ENCODE measurements at regions not wholly inside any gene's neighbourhood (a gene's known extent, or its start where the extent isn't known, plus 50 kb on each side); places are given as distances from the start of the nearest gene placed in this dataset.
A peak's percentile ranks its signal among the peaks of the same experiment; 100 is the strongest.

DNA sequence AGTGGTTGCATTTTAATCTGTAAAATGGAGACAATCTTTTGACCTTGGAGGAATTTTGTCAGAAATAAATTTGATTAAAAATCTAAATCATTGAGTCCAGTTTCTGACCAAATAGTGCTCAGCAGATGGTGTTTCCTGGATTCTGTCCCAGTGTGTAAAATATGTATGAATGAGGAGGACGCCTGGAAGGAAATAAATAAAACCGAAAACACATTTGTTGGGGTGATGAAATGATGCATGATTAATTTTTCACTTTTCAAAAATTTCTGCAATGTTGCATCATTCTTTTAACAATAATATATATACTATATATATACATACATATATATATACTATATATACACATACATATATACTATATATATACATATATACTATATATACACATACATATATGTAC lies 261.1 kb upstream of the TRIB2 start:
- H3K9me3 ChIP-seq (ENCODE audit: low read depth) = no peaks in the 10 kb centered on the region
- peak in 1 of 2 donors; percentile 81 for DNase-seq (ENCODE audit: low read depth in 1 of 2, low spot score in 1 of 2)
- H3K36me3 ChIP-seq = no peaks in the 10 kb centered on the region
- H3K4me3 ChIP-seq = no peak overlapping the region
- TF ChIP-seq CTCF (IDR thresholded peaks at IDR 0.05; ENCODE audit: low read depth, low read length) = no peak
- no peaks in the 10 kb centered on the region for H3K27me3 ChIP-seq
- no peak overlapping the region for H3K27ac ChIP-seq
- H3K4me1 ChIP-seq (ENCODE audit: low read depth) = peaks cover 17% of the 10 kb centered on the region

DNA sequence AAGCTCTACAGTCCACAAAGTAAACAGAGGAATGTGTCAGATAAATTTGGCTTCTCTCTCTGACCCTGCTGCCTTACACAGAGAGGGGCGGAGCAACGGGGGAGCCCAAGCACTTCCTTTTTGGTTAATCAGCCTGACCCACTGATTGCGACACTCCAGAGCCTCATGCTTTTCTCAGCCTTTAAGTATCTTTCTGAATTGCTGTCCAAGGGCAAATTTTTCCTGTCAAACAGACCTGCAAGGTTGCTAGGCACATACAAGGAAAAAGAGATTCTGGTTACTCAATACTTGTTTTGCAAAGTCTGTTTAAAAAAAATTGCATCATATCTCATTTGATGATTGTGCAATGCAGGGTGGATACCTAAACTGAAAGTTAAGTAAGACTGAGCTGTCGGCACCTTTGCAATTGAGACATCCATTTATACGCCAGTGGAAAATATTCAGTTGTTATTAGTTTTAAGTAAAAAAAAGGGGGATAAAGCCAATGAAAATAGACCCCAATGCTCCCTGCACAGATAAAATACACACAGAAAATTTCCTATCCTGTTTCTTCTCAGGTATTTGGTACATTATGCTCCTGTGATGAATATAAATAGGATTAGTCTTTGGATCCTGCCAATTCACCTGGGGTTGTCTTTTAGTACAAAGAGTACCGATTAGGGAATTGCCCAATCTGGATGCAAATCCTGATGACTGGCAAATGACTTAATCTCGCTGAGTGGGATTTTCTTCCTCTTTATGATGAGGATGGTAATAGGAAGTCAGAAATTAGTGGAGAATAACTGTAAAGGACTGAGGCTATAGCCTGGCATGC lies 260.2 kb upstream of the TRIB2 start:
- Histone ChIP-seq H3K4me3 (no peak overlapping the region), H3K9me3 (ENCODE audit: low read depth) (no peaks in the 10 kb centered on the region), H3K36me3 (no peaks in the 10 kb centered on the region), H3K27ac (peak overlapping the region; percentile 59), H3K27me3 (no peaks in the 10 kb centered on the region), H3K4me1 (ENCODE audit: low read depth) (peaks cover 15% of the 10 kb centered on the region)
- DNase-seq (ENCODE audit: low read depth in 1 of 2, low spot score in 1 of 2) = peak; percentile 90 to 100
- TF ChIP-seq CTCF (IDR thresholded peaks at IDR 0.05; ENCODE audit: low read depth, low read length) = no peak

- H3K27me3 ChIP-seq = no peaks in the 10 kb centered on the region
Measured at GRCh38 chr2:12457831-12458230, 258.9 kb upstream of the TRIB2 start.

GRCh38 chr2:12463189-12463588 lies 253.5 kb upstream of the TRIB2 start:
- Histone ChIP-seq H3K4me3 (no peak overlapping the region), H3K27ac (no peak overlapping the region), H3K4me1 (ENCODE audit: low read depth) (no peaks in the 10 kb centered on the region), H3K9me3 (ENCODE audit: low read depth) (no peaks in the 10 kb centered on the region), H3K27me3 (no peaks in the 10 kb centered on the region), H3K36me3 (no peaks in the 10 kb centered on the region)
- TF ChIP-seq CTCF (IDR thresholded peaks at IDR 0.05; ENCODE audit: low read depth, low read length) = no peak
- no peak for DNase-seq (ENCODE audit: low read depth in 1 of 2, low spot score in 1 of 2)

More at GRCh38 chr2:12457831-12458230, 258.9 kb upstream of the TRIB2 start:
- Histone ChIP-seq H3K27ac (no peak overlapping the region), H3K36me3 (no peaks in the 10 kb centered on the region), H3K4me3 (no peak overlapping the region), H3K4me1 (ENCODE audit: low read depth) (peaks cover 5% of the 10 kb centered on the region), H3K9me3 (ENCODE audit: low read depth) (no peaks in the 10 kb centered on the region)
- DNase-seq (ENCODE audit: low read depth in 1 of 2, low spot score in 1 of 2) = no peak
- TF ChIP-seq CTCF (IDR thresholded peaks at IDR 0.05; ENCODE audit: low read depth, low read length) = no peak

DNA sequence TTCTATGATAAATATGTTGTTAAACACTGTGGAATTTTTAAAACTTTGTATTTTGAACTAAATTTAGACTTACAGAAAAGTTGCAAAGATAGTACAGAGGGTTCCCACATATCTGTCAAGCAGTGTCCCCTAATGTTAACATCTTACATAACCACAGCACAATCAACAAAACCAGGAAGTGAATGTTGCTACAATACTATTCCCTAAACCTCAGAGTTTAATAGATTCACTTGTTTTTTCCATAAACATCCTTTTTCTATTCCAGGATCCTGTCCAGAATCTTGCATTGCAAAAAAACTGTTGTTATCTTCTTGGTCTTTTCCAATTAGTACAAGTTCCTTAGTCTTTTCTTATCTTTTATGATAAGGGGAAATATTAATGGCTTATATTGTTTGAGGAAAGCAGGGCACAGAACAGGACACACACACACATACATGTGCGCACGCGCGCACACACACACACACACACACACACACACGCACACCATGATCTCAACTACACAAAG lies 251.1 kb upstream of the TRIB2 start:
- peak in 1 of 2 donors; percentile 76 for DNase-seq (ENCODE audit: low read depth in 1 of 2, low spot score in 1 of 2)
- Histone ChIP-seq H3K9me3 (ENCODE audit: low read depth) (no peaks in the 10 kb centered on the region), H3K27me3 (no peaks in the 10 kb centered on the region), H3K4me1 (ENCODE audit: low read depth) (no peaks in the 10 kb centered on the region), H3K4me3 (no peak overlapping the region), H3K36me3 (no peaks in the 10 kb centered on the region), H3K27ac (no peak overlapping the region)
- no peak for TF ChIP-seq CTCF (IDR thresholded peaks at IDR 0.05; ENCODE audit: low read depth, low read length)

Data from cardiac muscle cell (in vitro differentiated cells and primary cell).